Activated T-cell treated with anti-CD3 and anti-CD28 coated beads, Interleukin-2, amount 50 U/mL, for 4 hours (primary cell): ENCODE measurements at regions not wholly inside any gene's neighbourhood (a gene's known extent, or its start where the extent isn't known, plus 50 kb on each side); places are given as distances from the start of the nearest gene placed in this dataset.

ENCODE experiments used
- ATAC-seq, 2 donors: fragments of 200-7000 bp; cut with Tn5 transposase; one replicate each; pipeline ENCODE4 v1.10.0; 2021
- DNase-seq: peaks from one replicate; pipeline ENCODE4 v3.0.0-alpha.2; 2020
- H3K27me3 Mint-ChIP-seq: one replicate; pipeline ENCODE4 v1.8.0; 2021; ENCODE audit warnings: low read depth, mixed read lengths
- H3K36me3 Mint-ChIP-seq: one replicate; pipeline ENCODE4 v1.8.0; 2022; ENCODE audit warnings: mixed read lengths; ENCODE audit not compliant: insufficient read depth
- H3K4me1 Mint-ChIP-seq: one replicate; pipeline ENCODE4 v1.8.0; 2021; ENCODE audit warnings: low read depth, mixed read lengths
- H3K4me3 Mint-ChIP-seq: one replicate; pipeline ENCODE4 v1.8.0; 2021; ENCODE audit warnings: mild to moderate bottlenecking, moderate library complexity, mixed read lengths
- H3K9me3 Mint-ChIP-seq: one replicate; pipeline ENCODE4 v1.8.0; 2021; ENCODE audit warnings: mixed read lengths

DNA sequence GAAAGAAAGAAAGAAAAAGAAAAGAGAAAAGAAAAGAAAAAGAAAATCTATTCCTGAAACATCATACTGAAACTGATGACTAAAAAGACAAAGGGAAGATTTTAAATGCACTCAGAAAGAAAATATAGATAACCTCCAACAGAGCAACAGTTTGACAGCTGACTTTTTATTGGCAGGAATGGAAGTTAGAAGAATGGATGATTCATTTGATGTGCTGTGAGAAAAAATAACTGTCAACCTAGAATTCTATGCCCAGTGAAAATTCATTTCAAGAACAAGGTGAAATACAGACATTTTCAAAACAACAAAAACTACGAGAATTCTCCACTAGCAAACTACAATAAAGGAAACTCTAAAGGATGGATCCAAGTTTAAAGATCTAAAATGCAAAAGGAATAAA, 50.5 kb upstream of the HSPA12A start:
- Mint-ChIP-seq H3K4me1 (peaks cover 9% of the 10 kb centered on the region), H3K4me3 (no peak overlapping the region), H3K27me3 (peaks cover 38% of the 10 kb centered on the region), H3K36me3 (no peaks in the 10 kb centered on the region), H3K9me3 (no peaks in the 10 kb centered on the region)
- DNase-seq (no peak), ATAC-seq (no peak)

DNA sequence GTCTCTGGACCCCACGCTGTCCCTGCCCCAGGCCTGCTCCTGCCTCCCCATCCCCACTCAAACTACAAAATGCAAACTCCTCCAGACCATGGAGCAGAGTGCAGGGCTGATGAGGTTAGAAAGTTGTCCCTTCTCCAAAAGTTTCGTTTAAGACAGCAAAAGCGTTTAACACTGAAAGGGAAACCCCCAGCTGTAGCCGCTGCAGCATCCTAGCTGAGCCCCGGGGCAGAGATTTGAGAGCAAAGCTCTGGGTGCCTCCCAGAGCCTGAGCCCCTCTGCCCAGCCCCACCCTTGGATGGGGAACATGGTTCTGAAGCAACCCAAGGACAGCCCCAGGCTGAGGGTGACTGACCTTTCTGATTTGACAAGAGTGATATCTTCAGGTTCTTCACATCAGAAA, 52.8 kb upstream of the ENO4 start:
- Mint-ChIP-seq H3K4me1 (peaks cover 2% of the 10 kb centered on the region), H3K4me3 (no peak overlapping the region), H3K27me3 (peaks cover 27% of the 10 kb centered on the region), H3K36me3 (no peaks in the 10 kb centered on the region), H3K9me3 (no peaks in the 10 kb centered on the region)
- ATAC-seq (no peak), DNase-seq (no peak)

DNA sequence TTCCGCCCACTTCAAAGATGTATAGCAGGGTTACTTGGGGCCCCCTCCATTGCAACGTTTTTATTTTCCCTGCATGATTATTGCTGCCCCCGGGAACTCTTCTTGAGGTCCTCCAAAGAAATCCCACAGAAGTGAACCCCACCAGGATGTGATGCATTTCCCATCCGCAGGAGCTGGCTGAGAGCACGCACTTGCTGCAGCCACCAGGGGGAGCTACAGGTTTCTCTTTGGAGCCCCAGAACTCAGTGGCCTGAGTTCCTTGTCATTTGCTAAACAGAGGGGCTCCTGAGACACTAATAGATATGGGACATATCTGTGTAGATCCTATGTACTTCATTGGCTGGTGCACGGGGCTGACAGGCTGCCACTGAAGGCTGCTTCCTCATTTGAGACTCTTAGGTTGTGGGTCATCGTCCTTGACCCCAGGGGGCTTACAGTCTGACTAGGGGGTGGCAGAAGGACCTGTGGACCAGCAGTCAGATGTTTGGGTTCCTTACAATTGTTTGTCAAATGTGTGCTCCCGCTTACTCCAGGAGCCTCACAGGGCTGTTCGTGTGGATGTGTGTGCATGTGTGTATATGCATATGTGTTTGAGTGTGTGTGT, 52.3 kb upstream of the ENO4 start:
- no peaks in the 10 kb centered on the region for H3K9me3 Mint-ChIP-seq
- peaks cover 27% of the 10 kb centered on the region for H3K27me3 Mint-ChIP-seq
- DNase-seq (peak; percentile 54), ATAC-seq (peak; percentile 73 to 86)
- no peak overlapping the region for H3K4me3 Mint-ChIP-seq
- peaks cover 2% of the 10 kb centered on the region for H3K4me1 Mint-ChIP-seq
- no peaks in the 10 kb centered on the region for H3K36me3 Mint-ChIP-seq

DNA sequence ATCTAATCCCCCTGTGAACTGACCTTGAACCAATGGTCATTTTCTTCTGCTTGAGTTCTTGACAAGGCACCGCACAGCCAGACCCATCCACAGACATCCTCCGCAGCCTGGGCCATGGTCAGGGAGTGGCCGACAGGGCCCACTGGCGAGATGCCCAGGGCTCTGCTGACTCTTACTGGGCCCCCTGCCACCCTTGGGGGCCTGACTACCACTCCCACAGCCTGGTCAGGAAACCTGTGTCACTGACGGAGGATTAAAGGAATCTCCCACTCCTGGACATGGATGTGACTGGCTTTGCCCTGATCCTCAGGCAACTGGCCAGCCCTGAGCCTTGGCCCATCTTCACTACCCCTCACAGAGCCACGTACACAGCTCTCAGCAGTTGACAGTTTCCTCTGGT, 50.4 kb upstream of the ENO4 start:
- ATAC-seq (no peak), DNase-seq (no peak)
- no peak overlapping the region for H3K4me3 Mint-ChIP-seq
- no peaks in the 10 kb centered on the region for H3K36me3 Mint-ChIP-seq
- peaks cover 2% of the 10 kb centered on the region for H3K4me1 Mint-ChIP-seq
- H3K27me3 Mint-ChIP-seq, result peaks cover 16% of the 10 kb centered on the region
- no peaks in the 10 kb centered on the region for H3K9me3 Mint-ChIP-seq
